Stimulated activated CD4-positive, alpha-beta T cell treated with anti-CD3 and anti-CD28 coated beads, Interleukin-1b, Interleukin-23, amount 100 ng/mL, for 1 hour (primary cell): ENCODE measurements at regions not wholly inside any gene's neighbourhood (a gene's known extent, or its start where the extent isn't known, plus 50 kb on each side); places are given as distances from the start of the nearest gene placed in this dataset.
"Not testable (repeated sequence)": the region's sequence is repeated elsewhere in the genome, so short reads cannot be mapped to it uniquely, and the experiment has no call there.

Experiments used
- DNase-seq, 2 donors: peaks; one replicate each; pipeline ENCODE4 v3.0.0-alpha.2; 2020; ENCODE audit warnings: low read depth in 2 of 2

DNA sequence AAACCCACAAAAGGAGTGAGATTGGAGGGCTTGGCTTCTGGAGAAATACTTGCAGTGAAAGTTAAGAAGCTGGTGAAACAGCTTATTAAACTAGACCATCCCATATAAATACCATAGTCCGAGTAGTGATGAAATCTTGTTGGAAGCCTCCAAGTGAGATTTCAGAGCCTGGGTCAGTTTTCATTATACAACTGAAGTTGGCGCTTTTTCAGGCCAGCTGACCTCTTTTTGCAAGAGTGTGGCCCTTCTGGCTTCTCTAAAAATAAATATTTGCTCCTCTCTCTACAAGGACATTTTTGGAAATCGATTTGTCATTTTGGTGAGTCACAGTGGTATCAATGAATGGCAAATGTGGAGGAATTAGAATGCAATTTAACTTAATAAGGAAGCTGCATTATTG is 51.2 kb upstream of the THRB start:
- no peak for DNase-seq

DNA sequence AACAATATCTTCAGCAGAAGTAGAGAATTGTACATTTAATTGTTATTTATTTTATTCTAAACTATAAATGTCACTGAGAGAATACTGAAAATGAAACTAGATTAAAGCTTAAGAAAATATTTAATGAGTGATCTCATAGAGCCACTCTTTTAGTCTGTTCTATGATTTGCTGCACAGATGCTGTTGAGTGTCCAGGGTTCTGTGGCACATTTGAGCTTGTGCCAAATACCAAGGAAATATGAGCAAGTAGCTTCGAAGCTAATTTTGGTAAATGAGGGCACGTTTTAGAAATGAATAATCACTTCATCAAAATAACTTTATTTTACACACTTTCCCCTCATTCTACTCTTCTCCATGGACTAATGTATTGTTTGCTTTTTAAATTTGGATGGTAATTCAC is 53.6 kb upstream of the THRB start:
- DNase-seq: no peak

DNA sequence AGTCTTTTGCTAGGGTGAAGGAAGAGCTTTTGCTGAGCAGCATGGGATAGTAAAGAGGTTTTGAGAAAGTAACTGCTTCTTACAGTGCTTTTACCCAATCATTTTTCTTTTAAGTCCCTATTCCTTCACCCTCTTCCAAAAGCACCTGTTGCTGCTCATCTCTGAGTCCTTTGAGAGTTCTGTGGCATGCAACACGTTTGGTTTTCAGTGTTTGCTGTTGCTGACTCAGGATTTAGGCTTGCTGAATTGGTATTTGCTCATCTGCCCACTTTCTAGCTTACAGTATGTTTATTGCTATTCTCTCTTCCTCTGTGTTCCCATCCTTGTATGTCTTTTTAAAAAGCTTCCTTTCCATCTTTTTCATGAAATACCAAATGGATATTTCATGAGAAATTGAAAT is 55.9 kb upstream of the THRB start:
- DNase-seq: no peak

DNA sequence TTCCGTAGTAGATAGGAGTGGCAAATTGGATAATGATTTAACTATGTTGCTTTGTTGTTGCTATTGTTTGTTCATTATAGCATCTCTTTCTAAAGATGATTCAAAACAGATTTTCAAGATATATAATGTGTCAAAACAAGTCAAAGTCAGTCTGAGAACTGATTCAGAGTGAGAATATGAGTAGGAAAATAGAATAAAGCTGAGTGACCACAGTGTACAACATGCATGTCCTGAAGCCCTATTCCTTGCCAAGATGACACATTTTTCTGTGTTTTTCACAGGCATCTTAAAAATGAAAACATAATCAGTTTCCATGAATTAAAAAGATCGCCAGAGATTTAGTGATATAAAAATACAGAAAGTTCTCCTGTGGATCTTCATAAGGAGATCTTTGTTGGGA is 57.0 kb upstream of the THRB start:
- no peak for DNase-seq

DNA sequence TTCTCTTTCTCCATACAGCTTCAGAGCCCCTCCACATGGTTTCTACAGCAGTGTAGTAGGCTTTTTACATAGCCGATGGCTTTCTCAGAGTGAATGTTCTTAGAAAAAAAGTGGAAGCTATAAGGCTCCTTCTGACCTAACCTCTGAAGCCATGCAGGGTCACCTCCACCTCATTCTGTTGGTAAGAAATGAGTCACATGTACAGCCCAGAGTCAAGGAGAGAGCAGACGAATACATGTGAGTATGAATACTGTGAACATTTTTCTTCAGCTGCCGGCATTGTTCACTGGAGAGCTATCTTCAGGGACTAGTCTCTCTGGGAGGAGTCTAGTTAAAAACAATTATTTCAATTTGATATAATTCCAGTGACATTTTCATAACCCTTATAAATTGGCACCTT is 68.2 kb upstream of the THRB start:
- no peak for DNase-seq

DNA sequence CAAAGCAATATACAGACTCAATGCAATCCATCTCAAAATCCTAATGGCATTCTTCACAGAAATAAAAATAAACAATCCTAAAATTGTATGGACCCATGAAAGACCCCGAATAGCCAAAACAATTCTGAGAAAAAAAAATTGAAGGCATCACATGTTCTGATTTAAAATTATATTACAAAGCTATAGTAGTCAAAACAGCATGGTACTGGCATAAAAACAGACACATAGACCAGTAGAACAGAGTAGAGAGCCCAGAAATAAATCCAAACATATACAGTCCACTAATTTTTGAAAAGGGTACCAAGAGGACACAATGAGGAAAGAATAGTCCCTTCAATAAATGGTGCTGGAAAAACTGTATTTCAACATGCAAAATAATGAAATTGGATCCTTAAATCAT is 70.4 kb upstream of the THRB start:
- no peak for DNase-seq

DNA sequence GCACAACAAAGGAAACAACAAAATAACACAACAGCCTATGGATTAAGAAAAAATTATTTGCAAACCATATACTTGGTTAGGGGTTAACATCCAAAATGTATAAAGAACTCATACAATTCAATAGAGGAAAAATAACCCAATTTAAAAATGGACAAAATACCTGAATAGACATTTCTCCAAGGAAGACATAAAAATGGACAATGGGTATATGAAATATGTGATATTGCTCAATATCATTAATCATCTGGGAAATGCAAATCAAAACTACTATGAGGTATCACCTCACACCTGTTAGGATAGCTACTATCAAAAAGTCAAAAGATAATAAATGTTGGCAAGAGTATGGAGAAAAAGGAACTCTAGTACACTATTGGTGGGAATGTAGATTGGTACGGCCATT is 71.0 kb upstream of the THRB start:
- DNase-seq: no peak

DNA sequence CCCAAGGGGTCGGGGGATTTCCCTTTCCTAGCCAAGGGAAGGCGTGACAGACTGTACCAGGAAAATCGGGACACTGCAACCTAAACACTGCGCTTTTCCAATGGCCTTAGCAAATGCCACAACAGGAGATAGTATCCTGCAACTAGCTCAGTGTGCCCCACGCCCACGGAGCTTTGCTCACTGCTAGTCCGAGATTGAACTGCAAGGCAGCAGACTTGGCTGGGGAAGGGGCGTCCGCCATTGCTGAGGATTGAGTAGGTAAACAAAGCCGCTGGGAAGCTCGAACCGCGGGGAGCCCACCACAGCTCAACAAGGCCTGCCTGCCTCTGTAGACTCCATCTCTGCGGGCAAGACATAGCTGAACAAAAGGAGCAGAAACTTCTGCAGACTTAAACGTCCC is 72.3 kb upstream of the THRB start:
- DNase-seq: no peak

DNA sequence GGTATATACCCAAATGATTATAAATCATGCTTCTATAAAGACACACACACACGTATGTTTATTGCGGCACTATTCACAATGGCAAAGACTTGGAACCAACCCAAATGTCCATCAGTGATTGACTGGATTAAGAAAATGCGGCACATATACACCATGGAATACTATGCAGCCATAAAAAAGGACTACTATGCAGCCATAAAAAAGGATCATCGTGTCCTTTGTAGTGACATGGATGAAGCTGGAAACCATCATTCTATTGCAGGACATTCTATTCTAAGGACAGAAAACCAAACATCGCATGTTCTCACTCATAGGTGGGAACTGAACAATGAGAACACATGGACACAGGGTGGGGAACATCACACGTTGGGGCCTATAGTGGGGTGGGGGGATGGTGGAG is 77.8 kb upstream of the THRB start:
- not testable (repeated sequence) for DNase-seq

DNA sequence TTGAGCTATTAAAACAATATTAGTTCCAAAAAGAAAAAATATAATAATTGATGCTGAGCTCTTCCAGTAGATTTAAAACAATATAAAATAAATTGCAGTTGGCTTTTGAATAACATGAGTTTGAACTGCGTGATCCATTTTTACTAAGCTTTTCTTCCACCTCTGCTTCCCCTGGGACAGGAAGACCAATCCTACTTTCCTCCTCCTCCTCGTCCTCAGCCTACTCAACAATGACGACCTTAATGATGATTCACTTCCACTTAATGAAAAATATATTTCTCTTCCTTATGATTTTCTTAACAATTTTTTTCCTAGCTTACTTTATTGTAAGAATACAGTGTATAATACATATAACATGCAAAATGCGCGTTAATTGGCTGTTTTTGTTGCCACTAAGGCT is 78.9 kb upstream of the THRB start:
- DNase-seq: no peak

DNA sequence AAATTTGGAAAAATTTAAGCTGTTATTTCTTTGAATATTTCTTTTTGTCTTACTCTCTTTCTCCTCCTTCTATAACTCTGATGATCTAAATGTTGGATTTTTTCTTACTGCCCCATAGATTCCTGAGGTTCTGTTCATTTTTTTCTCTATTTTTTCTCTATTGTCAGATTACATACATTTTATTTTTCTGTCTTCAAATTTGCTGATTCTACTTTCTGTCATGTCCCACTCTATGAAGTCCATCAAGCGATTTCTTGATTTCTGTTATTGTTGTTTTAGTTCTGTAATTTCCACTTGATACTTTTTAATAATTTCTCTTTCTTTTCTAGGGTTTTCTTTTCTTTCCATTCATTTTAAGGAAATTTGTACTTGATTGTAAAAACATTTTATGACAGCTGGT is 83.7 kb upstream of the THRB start:
- DNase-seq: no peak

DNA sequence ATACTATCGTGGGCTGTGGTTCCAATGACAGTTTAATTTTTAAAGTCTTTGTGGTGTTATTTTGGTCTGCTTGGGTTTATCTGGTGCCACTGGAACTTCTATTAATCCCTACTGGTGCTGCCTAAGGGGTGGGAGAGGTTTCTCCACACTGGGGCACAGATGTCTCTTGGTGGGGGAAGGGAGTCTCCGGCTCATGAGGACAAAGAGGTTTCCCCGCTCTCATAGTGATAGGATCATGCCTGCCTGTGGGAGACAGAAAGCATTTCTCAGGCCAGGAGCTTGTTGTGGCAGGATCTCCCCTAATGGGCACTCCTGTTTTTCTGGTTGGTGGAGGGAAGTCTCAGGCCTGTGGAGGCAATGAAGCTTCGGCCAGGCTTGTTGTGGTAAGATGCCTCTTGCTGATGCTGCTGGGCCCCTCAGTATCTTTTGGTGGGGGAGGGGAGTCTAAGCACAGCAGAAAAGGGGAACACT is 84.3 kb upstream of the THRB start:
- DNase-seq: no peak

DNA sequence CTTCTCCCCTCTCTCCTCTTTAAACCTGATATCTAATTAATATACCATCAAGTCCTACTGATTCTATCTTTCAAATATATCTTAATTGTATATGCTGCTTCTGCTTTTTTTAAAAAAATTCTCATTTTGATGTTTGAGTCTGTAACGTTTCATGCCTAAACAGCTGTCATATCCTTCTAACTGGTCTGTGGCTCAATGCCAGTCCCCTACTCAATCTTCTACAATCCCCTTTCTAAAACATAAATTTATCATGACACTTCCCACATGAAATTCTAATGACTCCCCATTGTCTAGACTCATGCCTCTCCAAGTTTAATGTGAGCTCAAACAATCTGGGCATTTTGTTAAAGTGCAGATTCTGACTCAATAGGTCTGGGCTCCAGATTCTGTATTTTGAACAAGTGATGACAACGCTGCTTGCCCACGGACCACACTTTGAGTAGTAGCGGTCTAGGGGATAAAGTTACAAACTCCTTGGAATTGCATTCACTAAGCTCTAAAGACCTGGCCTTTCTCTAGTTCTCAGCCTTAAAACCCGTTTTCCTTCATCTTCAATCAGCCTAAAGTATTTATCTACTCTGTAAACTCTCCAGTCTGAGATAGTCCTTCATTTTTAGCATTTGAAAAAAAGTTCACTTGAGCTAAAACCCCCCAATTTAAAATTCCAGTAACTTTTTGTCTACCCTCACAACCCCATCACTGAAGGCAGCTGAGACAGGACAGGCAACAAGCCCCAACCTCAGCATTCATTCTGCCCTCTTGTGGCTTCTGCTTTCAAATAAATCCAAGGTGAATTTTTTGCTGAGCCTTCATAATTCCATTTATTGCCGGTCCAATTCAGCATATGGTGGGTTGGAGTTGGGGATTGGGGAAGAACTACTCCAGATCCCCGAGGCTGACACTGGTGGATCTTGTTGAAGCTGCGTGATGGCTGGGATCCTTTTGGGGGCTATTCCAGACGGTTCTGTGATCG is 88.1 kb upstream of the THRB start:
- DNase-seq: no peak

DNA sequence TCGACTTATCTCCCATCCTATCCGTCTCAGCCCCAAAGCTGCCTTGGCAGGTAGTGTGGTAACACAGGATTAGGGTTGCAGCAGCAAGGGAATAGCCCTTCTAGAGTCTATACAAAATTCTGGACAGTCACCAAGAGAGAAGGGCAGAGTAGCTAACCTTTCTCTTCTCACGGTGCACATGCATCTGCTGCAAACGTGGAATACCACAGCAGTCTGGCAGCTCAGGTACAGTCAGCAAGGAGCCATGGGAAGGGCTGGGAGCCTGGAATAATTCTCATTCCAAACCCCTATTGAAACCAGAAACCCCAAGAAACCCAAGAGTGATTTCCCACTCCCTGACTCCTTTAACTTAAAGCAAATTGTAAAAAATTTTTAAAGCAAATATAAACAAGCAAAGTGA is 92.3 kb upstream of the THRB start:
- DNase-seq: no peak

DNA sequence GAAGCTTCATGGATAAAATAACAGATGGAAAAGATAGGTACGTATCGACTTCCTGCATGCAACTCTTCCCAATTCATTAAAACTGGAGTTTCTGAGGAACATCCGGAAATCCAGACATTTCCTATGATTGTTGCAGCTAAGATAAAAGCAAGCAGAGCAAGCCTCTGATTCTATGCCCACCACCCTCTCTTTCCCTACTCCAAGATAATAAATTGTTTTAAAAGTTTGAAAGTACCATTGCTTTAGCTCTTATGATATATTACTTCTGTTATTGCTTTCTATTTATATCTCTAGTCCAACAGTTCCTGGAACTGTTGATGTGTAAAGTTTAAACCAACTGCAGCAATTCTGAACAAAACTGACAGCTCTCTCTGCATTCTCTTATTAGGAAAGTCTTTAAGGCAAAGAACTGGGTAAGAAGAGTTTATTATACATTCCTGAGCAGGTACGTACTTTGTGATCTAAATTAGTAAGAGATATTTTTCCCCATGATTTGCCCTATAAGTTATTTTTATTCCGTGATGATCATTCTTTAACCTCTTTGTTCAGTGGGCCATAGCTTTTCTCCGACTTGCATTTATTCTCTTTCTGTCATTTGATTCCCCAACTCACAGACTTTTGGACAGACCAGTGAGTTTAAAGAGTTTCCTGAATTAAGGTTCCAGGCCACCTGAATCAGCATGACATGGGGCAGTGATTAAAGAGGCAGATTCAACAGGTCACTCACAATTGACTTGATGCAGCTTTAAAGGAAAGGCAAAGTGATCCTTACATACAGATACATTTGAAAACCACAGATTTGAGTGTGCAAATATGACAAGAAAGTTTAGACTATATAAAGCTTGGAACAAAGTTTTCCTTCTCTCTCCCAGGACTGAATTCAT is 94.2 kb upstream of the THRB start:
- no peak for DNase-seq

DNA sequence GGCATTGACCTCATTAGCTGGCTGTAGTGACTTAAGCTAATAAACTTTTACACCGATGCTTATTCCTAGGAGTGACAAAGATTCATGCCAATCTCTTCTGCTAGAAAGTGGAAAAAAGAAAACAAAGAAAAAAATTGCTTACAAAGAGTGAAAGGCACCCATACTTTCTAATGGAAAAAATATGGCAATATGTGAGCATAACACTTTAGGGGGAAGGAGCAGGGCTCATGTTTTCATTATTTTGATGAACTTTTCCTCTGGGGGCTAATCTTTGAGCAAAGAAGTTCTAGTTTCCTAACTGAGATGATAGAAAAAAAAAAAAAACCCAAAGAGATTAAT is 94.8 kb upstream of the THRB start:
- no peak for DNase-seq

DNA sequence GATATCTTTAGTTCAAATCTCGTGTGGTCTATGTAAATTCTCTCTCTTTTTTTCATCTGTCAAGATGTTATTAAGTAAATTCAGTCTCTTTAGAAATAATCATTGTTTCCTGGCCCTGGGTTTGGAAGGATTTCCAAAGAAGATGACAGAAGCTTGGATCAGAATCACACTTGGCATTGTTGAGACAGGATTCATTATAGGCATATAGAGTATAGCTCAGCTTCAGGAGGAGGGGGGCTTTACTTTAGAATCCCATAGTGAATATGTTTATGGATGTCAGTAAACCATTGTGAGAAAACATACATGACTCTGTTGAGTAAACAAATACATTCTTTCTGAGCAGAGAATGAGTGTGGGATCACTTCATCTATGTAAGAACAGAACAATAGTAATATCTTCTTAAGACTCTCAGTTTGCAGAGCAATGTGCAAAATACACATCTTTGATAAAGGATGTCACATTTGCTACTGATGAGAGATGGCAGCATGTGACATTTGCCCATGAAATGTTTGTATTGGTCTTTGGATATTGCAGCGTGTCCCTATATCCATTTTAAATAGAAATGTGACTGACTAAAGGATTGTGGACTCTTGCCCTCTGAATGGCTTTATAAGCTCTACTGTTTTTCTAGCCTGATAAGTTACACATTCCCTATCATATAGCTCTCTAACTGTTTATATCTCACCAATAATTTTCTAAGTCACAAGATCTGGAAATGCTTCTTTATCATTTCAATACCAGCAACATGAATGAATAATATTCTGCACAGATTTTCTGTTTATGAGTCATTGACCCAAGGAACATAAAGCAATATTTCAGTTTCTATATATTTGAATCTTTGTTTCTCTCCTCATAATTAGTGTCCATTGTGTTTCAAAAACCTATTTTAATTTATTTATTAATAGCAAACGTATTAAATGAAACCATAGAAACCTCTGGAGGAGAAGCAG is 95.6 kb upstream of the THRB start:
- DNase-seq: no peak

DNA sequence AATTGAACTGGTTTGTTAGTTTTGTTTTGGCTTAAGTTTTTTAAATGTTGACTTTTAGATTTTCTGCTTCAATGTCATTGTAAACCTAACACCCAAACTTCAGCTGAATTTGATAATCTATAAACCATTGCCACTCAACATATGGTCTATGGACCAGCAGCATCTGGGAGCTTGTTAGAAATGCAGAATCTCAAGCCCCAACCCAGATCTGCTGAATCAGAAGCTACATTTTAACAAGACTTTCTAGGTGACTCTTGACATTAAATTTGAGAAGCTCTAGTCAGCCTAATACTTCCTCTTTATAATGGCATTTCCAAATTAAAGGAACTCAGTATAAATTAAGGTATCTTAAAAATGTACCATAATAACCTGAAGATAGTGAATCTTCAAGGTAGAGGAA is 96.5 kb upstream of the THRB start:
- DNase-seq: no peak

DNA sequence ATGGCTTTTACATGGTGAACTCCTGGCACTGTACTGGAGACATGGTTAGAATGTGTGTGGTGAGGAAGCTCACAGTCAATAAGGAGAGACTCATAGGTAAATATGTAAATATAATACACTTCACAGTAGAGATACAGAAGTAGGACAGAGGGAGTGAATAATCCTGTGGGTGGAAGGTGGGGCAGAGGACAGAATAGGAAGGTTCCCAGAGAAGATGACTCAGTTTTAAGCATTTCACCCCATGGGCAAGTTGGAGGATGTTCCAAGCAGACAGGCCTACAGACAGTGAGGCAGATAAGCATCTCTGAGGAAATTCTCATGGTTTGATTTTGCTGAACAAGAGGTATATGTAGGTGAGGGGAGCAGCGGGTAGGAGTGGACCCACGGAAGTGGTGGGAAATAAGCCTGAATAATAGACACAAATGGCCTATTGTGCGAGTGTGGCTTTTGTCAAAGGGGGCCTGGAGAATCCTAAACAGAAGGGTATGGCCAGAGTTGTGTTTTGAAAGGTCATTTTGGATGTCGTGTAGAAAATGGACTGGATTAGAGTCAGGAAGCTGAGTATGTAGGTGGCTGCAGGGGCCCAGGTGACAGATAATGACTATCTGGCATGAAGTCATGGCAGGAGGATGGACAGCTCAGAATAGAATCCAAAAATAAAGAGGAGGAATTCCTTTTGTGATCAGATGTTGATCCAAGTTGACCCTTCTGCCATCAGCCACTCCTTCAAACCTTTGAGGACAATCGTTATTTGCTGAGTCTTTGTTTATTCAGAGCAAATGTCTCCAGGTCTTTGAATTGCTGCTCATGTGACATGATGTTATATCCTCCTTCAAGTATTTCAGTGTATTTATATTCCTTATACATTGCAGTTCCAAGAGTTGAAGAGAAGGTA is 97.3 kb upstream of the THRB start:
- no peak for DNase-seq

DNA sequence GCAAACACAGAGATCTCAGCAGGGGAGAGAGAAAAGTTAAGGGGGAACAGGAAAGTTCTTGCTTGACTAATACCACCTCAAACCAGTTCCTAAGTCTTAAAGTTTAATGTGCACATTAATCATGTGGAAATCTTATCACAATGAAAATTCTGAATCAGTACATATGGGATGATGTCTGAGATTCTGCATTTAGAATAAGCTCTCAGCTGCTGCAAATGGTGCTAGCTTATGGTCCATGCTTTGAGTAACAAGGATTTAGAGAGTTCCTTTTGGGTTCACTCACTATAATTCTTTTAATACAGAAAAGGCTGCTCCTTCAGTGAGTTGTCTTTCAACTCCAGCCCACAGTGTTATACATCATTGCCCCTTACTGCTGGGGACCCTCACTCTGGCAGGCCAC is 99.5 kb upstream of the THRB start:
- no peak for DNase-seq

DNA sequence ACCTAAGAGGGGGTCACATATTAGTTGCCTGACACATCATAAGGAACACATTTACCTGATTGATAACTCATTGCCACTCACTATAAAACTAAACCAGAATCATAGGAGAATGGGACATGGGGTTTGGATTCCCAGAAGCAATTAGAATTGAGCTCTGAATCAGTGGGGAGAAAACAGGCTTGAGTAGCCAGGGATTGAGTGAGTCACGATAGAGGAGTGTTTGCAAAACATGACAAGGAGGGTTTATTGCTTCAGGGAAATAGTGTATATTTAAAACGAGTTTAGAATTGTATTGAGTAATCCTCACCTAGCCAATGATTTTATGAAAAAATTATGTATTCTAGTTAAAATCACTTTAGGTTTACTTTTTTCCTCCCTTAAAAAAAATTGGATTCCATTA is 101.1 kb upstream of the THRB start:
- DNase-seq: no peak
